ENCODE measurements at regions not wholly inside any gene's neighbourhood (a gene's known extent, or its start where the extent isn't known, plus 50 kb on each side); places are given as distances from the start of the nearest gene placed in this dataset.

- no CpG with 5 or more reads among the region's 29 CpGs for WGBS (ENCODE audit: extremely low coverage, insufficient read length, low lambda C conversion rate)
- Histone ChIP-seq H3K27ac (ENCODE audit: insufficient read length, low read depth, low read length) (no peak overlapping the region), H3K18ac (ENCODE audit: insufficient read length, low read depth, low read length) (no peak overlapping the region), H3K79me1 (ENCODE audit: insufficient read depth, low read depth, low read length, poor library complexity, severe bottlenecking) (no peaks in the 10 kb centered on the region), H3T11ph (ENCODE audit: low read length) (no peak overlapping the region), H4K5ac (ENCODE audit: insufficient read length, low read depth, low read length) (no peak overlapping the region), H3K9me3 (ENCODE audit: control insufficient read depth, low read depth, low read length) (no peaks in the 10 kb centered on the region), H3K9ac (ENCODE audit: extremely low read depth, insufficient read length, low read length) (no peak overlapping the region), H4K20me1 (ENCODE audit: control insufficient read depth, insufficient read depth, insufficient read length) (no peaks in the 10 kb centered on the region), H2BK120ac (ENCODE audit: low read depth, low read length, poor library complexity, severe bottlenecking) (no peak overlapping the region), H3K14ac (ENCODE audit: insufficient read depth, low read length) (no peak overlapping the region), H3K27me3 (ENCODE audit: insufficient read depth, low read length) (no peaks in the 10 kb centered on the region), H2BK5ac (ENCODE audit: insufficient read length, low read length) (no peak overlapping the region), H3K56ac (ENCODE audit: insufficient read length, low read depth, low read length) (no peak overlapping the region), H3K4ac (ENCODE audit: low read depth, low read length) (no peak overlapping the region), H2BK20ac (ENCODE audit: low read depth, low read length, poor library complexity, severe bottlenecking) (no peak overlapping the region), H3K79me2 (ENCODE audit: insufficient read depth, low read length) (no peaks in the 10 kb centered on the region), H2BK12ac (ENCODE audit: insufficient read length, low read depth, low read length) (no peak overlapping the region), H3K23me2 (ENCODE audit: insufficient read length, low read depth, low read length, poor library complexity, severe bottlenecking) (no peaks in the 10 kb centered on the region), H3K4me2 (ENCODE audit: insufficient read depth, insufficient read length, low read length) (peak overlapping the region; percentile 29), H4K91ac (ENCODE audit: insufficient read length, low read depth, low read length) (no peak overlapping the region), H3K23ac (ENCODE audit: insufficient read length, low read depth, low read length) (no peak overlapping the region), H4K8ac (replicated peaks; ENCODE audit: insufficient read length, low read depth, low read length) (no peak overlapping the region), H2AFZ (ENCODE audit: low read length) (no peak overlapping the region), H2AK5ac (ENCODE audit: insufficient read length, low read length) (no peak overlapping the region), H3K4me1 (ENCODE audit: insufficient read depth, low read length) (no peaks in the 10 kb centered on the region), H2BK15ac (ENCODE audit: low read depth, low read length) (no peak overlapping the region)
- Mint-ChIP-seq H3K4me1 (peaks cover 6 to 11% of the 10 kb centered on the region in 2 experiments), H3K4me3 (peak overlapping the region; percentile 51 to 72), H3K27ac (peak overlapping the region in 1 of 3 experiments; percentile 81; a peak in 1 of 7 replicates), H3K27me3 (ENCODE audit: low read depth) (peaks cover 10% of the 10 kb centered on the region), H3K9me3 (no peaks in the 10 kb centered on the region), H3K36me3 (ENCODE audit: insufficient read depth in 1 of 3, low read depth in 3 of 3) (no peaks in the 10 kb centered on the region)
- no peak for TF ChIP-seq CTCF (conservative IDR thresholded peaks at IDR 0.05)
- DNase-seq: peak; percentile 68
These were observed 212.4 kb upstream of the TTC29 start for GRCh38 chr4:147157860-147158701.

Data from H9 (cell line).